Brain microvascular endothelial cell (primary cell): ENCODE measurements at regions not wholly inside any gene's neighbourhood (a gene's known extent, or its start where the extent isn't known, plus 50 kb on each side); places are given as distances from the start of the nearest gene placed in this dataset.

ENCODE experiments used
- DNase-seq: peaks from one replicate; pipeline ENCODE4 v3.0.0-alpha.2; 2020
- H3K27ac ChIP-seq: fragments of 250-450 bp; sonication (Bioruptor Pico); 2 replicates; pipeline ENCODE4 v1.5.1; 2020; ENCODE audit warnings: mild to moderate bottlenecking, moderate library complexity
- H3K27me3 ChIP-seq: fragments of 250-450 bp; sonication (Bioruptor Pico); replicated peaks from 2 replicates; pipeline ENCODE4 v1.5.1; 2020; ENCODE audit warnings: mild to moderate bottlenecking
- H3K36me3 ChIP-seq: fragments of 250-450 bp; sonication (Bioruptor Pico); replicated peaks from 2 replicates; pipeline ENCODE4 v1.5.1; 2020; ENCODE audit warnings: mild to moderate bottlenecking
- H3K4me3 ChIP-seq: 2 replicates; pipeline ENCODE4 v1.5.1; 2011; ENCODE audit warnings: low read depth, mild to moderate bottlenecking, control low read depth, low read length, moderate library complexity
- CTCF ChIP-seq: IDR thresholded peaks from 2 replicates; pipeline ENCODE4 v1.5.1; 2011; ENCODE audit warnings: low read depth, mild to moderate bottlenecking, moderate library complexity, low read length, control low read depth, inconsistent platforms; ENCODE audit errors: missing control alignments
- in situ Hi-C: cut with HindIII; loops from 2 replicates; pipeline ENCODE4 v1.10.0; 2017; ENCODE audit warnings: low sequenced_read_pairs, low pct_ligation_motif_present

- in situ Hi-C loops, result no loop called here
- H3K4me3 ChIP-seq, result no peak overlapping the region
- H3K27me3 ChIP-seq, result no peaks in the 10 kb centered on the region
- H3K36me3 ChIP-seq, result no peaks in the 10 kb centered on the region
- no peak overlapping the region for H3K27ac ChIP-seq
- DNase-seq, result no peak
- no peak for TF ChIP-seq CTCF
Measured at GRCh38 chr11:115872416-115872815, 368.2 kb upstream of the CADM1 start.

- TF ChIP-seq CTCF, result no peak
- in situ Hi-C loops, result no loop called here
- H3K4me3 ChIP-seq, result no peak overlapping the region
- H3K27ac ChIP-seq, result no peak overlapping the region
- no peaks in the 10 kb centered on the region for H3K36me3 ChIP-seq
- no peak for DNase-seq
- no peaks in the 10 kb centered on the region for H3K27me3 ChIP-seq
Measured at GRCh38 chr11:115871161-115871760, 367.0 kb upstream of the CADM1 start.

GRCh38 chr11:115869780-115870431, 365.7 kb upstream of the CADM1 start:
- in situ Hi-C loops, result no loop called here
- H3K27ac ChIP-seq, result no peak overlapping the region

GRCh38 chr11:115869131-115869530, 364.9 kb upstream of the CADM1 start:
- Histone ChIP-seq H3K36me3 (no peaks in the 10 kb centered on the region), H3K27ac (no peak overlapping the region), H3K27me3 (no peaks in the 10 kb centered on the region), H3K4me3 (no peak overlapping the region)
- no peak for TF ChIP-seq CTCF
- DNase-seq, result no peak
- in situ Hi-C loops, result no loop called here

More at GRCh38 chr11:115869780-115870431, 365.7 kb upstream of the CADM1 start:
- no peak for DNase-seq
- Histone ChIP-seq H3K4me3 (no peak overlapping the region), H3K27me3 (no peaks in the 10 kb centered on the region), H3K36me3 (no peaks in the 10 kb centered on the region)
- TF ChIP-seq CTCF, result peak; percentile 84

- no peaks in the 10 kb centered on the region for H3K36me3 ChIP-seq
- no peak for TF ChIP-seq CTCF
- no peak for DNase-seq
- no peak overlapping the region for H3K27ac ChIP-seq
- H3K27me3 ChIP-seq, result no peaks in the 10 kb centered on the region
- in situ Hi-C loops, result no loop called here
- H3K4me3 ChIP-seq, result no peak overlapping the region
Measured at GRCh38 chr11:115860246-115860645, 356.0 kb upstream of the CADM1 start.

- no peak for DNase-seq
- Histone ChIP-seq H3K4me3 (no peak overlapping the region), H3K27me3 (no peaks in the 10 kb centered on the region), H3K27ac (no peak overlapping the region), H3K36me3 (no peaks in the 10 kb centered on the region)
- no peak for TF ChIP-seq CTCF
- in situ Hi-C loops, result no loop called here
Measured at GRCh38 chr11:115848611-115849010, 344.4 kb upstream of the CADM1 start.
